ENCODE measurements at regions not wholly inside any gene's neighbourhood (a gene's known extent, or its start where the extent isn't known, plus 50 kb on each side); places are given as distances from the start of the nearest gene placed in this dataset.
"Not testable (repeated sequence)": the region's sequence is repeated elsewhere in the genome, so short reads cannot be mapped to it uniquely, and the experiment has no call there.

DNA sequence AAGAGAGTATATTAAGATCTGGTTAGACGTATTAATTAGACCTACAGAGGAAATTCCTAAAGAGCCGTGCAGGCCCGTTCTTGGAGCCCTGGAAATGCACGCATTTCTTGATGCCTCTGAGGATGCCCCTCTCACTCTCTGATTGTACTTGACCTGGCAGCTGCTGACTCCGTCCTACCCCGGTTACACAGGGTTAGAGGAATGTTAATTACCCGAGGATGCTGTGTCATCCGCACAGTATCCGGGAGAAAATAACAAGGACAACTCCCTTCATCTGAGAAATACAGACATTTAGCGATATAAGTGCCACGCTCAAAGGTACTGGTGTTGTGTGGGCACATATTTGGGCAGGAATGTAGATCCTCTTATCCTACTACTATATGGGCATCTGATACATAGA, 404.6 kb upstream of the FAT1 start:
- no peaks in the 10 kb centered on the region for H3K4me1 ChIP-seq
- H3K4me3 ChIP-seq = no peak overlapping the region
- DNase-seq (no peak), ATAC-seq (no peak)
- intact Hi-C loops (cut with DNase I) = no loop called here
- H3K27me3 ChIP-seq (ENCODE audit: insufficient read depth in 3 of 3, low read length in 2 of 3) = no peaks in the 10 kb centered on the region
- no peak overlapping the region for H3K27ac ChIP-seq
- TF ChIP-seq, protein P1, sequence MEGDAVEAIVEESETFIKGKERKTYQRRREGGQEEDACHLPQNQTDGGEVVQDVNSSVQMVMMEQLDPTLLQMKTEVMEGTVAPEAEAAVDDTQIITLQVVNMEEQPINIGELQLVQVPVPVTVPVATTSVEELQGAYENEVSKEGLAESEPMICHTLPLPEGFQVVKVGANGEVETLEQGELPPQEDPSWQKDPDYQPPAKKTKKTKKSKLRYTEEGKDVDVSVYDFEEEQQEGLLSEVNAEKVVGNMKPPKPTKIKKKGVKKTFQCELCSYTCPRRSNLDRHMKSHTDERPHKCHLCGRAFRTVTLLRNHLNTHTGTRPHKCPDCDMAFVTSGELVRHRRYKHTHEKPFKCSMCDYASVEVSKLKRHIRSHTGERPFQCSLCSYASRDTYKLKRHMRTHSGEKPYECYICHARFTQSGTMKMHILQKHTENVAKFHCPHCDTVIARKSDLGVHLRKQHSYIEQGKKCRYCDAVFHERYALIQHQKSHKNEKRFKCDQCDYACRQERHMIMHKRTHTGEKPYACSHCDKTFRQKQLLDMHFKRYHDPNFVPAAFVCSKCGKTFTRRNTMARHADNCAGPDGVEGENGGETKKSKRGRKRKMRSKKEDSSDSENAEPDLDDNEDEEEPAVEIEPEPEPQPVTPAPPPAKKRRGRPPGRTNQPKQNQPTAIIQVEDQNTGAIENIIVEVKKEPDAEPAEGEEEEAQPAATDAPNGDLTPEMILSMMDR (IDR thresholded peaks at IDR 0.05) = no peak
- WGBS, 3 donors = 50 to 58% (median 50%) methylated on average over 11 of the region's 11 CpGs
- no peaks in the 10 kb centered on the region for H3K9me3 ChIP-seq
- no peaks in the 10 kb centered on the region for H3K36me3 ChIP-seq (ENCODE audit: insufficient read depth in 1 of 2, low read depth in 1 of 2)

DNA sequence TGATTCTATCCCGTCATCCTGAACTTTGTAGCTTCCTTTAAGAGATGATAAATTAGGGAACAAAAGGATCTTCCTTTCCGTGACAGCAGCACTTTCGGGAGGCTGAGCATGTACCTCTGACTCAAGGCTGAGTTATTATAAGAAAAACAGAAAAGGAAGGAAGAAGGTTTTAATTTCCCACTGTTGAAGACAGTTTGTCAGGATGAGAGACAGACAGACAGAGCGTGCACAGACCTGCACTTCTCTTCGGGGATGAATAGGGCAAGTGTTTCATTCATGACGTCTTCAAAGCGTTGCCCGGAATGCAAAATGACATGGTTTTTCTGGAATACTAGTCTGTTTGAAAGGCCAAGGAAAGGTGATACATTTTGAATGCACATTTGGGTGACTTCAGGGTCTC, 405.3 kb upstream of the FAT1 start:
- H3K27ac ChIP-seq = no peak overlapping the region
- DNase-seq (no peak), ATAC-seq (no peak)
- H3K9me3 ChIP-seq = no peaks in the 10 kb centered on the region
- no peaks in the 10 kb centered on the region for H3K4me1 ChIP-seq
- H3K4me3 ChIP-seq = no peak overlapping the region
- no peaks in the 10 kb centered on the region for H3K27me3 ChIP-seq (ENCODE audit: insufficient read depth in 3 of 3, low read length in 2 of 3)
- H3K36me3 ChIP-seq (ENCODE audit: insufficient read depth in 1 of 2, low read depth in 1 of 2) = no peaks in the 10 kb centered on the region
- TF ChIP-seq, protein P1 (IDR thresholded peaks at IDR 0.05) = no peak
- WGBS, 3 donors = 48 to 59% (median 58%) methylated on average over 8 of the region's 8 CpGs
- intact Hi-C loops (cut with DNase I) = no loop called here

DNA sequence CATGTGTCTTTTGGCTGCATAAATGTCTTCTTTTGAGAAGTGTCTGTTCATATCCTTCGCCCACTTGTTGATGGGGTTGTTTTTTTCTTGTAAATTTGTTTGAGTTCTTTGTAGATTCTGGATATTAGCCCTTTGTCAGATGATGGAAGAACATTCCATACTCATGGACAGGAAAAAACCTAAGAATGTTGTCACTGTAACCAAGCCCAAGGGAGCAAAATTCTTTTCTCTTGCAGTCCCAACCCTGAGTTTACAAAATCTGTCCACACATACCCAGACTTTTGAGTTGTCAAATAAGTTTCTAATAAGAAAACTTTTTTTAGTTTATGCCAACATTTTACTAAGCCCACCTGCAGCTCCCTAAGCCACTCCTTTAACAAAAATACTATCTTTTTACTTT, 408.2 kb upstream of the FAT1 start:
- H3K27me3 ChIP-seq (ENCODE audit: insufficient read depth in 3 of 3, low read length in 2 of 3); intact Hi-C loops (cut with DNase I); H3K27ac ChIP-seq; DNase-seq; ATAC-seq; H3K9me3 ChIP-seq; H3K4me1 ChIP-seq; H3K36me3 ChIP-seq (ENCODE audit: insufficient read depth in 1 of 2, low read depth in 1 of 2); H3K4me3 ChIP-seq: not testable (repeated sequence)
- 82 to 100% (median 100%) methylated on average over 1 of the region's 1 CpG for WGBS, 3 donors

DNA sequence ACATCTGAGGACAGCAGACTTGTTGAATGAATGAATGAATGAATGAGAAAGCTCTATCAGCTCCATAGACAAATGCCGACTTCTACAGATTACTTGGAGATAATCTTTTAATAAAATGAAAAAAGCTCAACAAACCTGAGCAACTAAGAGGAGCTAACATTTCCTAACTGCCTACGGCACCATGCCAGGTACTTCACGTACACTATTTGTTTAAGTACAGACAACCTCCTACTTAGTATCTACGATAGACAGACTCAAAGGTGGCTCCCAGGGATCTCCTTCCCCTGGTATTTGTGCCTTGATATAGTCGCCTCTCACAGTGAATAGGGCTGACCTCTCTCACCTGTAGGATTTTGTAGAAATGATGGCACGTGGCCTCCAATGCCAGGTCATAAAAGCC, 412.2 kb upstream of the FAT1 start:
- no peak for DNase-seq
- WGBS, 3 donors = 88 to 92% (median 91%) methylated on average over 6 of the region's 6 CpGs
- Histone ChIP-seq H3K27me3 (ENCODE audit: insufficient read depth in 3 of 3, low read length in 2 of 3) (no peaks in the 10 kb centered on the region), H3K36me3 (ENCODE audit: insufficient read depth in 1 of 2, low read depth in 1 of 2) (no peaks in the 10 kb centered on the region), H3K4me1 (no peaks in the 10 kb centered on the region), H3K27ac (no peak overlapping the region), H3K9me3 (no peaks in the 10 kb centered on the region), H3K4me3 (no peak overlapping the region)
- intact Hi-C loops (cut with DNase I) = loop anchor here in 1 of 2 donors (1.0 kb wide), 1 partner anchor 63 kb away; no protein-coding TSS in a partner anchor
- ATAC-seq = no peak
- TF ChIP-seq, protein P1 (IDR thresholded peaks at IDR 0.05) = no peak

DNA sequence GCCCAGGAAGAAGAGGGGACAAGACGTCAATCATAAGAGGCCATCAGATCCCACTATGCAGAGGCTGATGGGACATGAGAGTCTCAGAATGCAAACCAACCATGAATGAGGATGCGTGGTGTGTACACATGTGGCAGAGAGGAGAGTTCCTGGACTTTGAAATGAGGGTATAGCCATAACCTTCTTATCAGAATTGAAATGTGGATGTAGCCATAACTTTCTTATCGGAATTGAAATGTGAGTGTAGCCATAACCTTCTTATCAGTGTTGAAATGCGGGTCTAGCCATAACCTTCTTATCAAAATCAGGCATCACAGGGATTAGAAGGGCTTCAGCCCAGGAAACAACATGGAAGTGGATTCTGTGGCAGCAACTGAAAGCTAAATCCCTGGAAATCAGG, 415.5 kb upstream of the FAT1 start:
- Histone ChIP-seq H3K9me3 (no peaks in the 10 kb centered on the region), H3K4me3 (no peak overlapping the region), H3K36me3 (ENCODE audit: insufficient read depth in 1 of 2, low read depth in 1 of 2) (no peaks in the 10 kb centered on the region), H3K27me3 (ENCODE audit: insufficient read depth in 3 of 3, low read length in 2 of 3) (no peaks in the 10 kb centered on the region), H3K4me1 (no peaks in the 10 kb centered on the region), H3K27ac (no peak overlapping the region)
- ATAC-seq (no peak), DNase-seq (no peak)
- intact Hi-C loops (cut with DNase I) = no loop called here
- 93 to 99% (median 94%) methylated on average over 4 of the region's 4 CpGs for WGBS, 3 donors
- TF ChIP-seq, protein P1 (IDR thresholded peaks at IDR 0.05) = no peak

Data from psoas muscle (tissue), 7 donors.